ENCODE measurements at regions not wholly inside any gene's neighbourhood (a gene's known extent, or its start where the extent isn't known, plus 50 kb on each side); places are given as distances from the start of the nearest gene placed in this dataset.

DNA sequence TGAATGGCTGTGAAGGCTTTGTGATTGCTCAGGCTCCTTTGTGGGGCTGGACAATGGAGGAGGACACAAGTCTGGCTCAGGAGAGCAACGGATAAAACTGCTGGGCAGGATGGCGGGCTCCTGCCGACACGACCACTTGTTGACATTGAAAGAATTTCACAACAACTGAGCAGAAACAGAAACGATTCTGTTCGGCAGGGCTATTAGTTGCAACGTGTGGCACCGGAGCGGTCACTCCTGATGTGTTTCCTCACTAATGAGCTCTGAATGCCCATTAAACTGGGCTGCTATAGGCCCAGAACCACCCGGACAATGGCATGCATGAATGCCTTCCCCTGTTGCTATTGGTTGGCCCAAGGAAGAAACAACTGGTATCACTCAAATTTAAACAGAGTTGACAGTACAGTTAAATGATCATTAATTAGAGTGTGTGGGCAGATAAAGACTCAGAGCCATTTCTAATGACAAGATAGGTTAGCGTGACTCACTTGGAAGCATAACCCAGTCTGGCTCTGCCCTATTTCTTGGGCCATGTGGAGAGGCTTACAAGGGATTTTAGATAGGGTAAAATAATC is 142.9 kb downstream of the ASCL1 start:
- DNase-seq, result no peak

DNA sequence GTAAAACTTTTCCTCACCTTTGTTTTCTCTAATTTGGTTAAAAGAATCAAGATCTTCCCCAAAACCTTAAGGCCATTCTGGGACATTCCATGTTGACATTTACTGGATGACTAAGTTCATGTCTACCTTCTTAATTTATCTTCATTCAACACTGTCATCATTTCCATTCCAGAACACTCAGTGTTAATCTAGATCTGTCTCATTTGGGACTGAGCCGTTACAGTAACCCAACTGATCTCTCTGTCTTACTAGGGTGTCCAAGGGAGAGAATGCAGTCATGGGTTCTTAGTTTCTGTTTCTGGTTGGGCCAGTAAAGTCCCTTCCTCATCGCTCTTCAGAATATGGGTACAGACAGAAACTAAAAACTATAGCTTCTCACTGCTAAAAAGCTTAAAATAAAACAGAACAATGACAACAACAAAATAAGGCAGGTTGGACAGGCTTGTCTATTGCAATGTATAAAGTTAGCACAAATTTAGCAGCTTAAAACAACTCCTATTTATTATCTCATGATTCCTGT is 144.8 kb downstream of the ASCL1 start:
- peak; percentile 42 for DNase-seq

GRCh38 chr12:103105971-103106597 is 148.6 kb downstream of the ASCL1 start:
- peak; percentile 7 for DNase-seq

DNA sequence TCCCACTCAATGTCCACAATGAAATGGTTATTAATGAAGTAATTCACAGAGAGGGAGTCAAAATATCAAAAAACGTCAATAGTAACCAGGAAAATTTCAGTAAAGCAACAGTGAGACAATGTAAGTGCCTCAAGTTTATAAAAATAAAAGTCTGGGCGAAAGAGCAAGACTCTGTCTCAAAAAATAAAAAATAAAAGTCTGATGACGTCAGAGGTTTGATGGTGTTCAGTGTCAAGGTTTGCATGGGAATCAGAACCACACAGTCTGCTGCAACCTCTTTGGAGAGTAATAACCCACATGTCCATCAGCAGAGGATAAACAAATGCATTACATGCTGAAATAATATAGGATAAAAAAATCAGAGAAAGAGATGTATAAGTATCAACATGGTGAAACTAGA is 152.4 kb downstream of the ASCL1 start:
- DNase-seq, result no peak

GRCh38 chr12:103114296-103115055 is 157.0 kb downstream of the ASCL1 start:
- no peak for DNase-seq

- DNase-seq, result no peak
Observed at GRCh38 chr12:103128862-103129501, 171.5 kb downstream of the ASCL1 start.

GRCh38 chr12:103130564-103130963 is 173.1 kb downstream of the ASCL1 start:
- no peak for DNase-seq

DNA sequence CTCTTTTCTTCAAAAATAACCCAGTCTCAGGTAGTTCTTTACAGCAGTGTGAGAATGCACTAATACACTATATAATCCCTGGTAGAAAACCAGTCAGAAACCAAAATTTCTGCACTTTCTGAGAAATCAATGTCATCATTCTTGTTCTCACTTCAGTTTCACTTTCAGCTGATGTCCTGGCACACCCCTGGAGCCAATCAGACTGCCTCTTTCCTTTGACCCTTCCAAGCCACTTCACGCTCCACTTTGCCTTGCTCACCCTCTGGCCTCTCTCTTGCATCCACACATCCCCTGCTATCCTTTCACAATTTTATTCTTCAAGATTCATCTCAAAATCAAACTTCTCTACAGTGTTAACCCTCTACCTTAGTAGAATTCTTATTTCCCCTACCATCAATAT is 181.1 kb downstream of the ASCL1 start:
- peak; percentile 0 for DNase-seq

- no peak for DNase-seq
Observed at GRCh38 chr12:103139876-103140275, 182.4 kb downstream of the ASCL1 start.

DNA sequence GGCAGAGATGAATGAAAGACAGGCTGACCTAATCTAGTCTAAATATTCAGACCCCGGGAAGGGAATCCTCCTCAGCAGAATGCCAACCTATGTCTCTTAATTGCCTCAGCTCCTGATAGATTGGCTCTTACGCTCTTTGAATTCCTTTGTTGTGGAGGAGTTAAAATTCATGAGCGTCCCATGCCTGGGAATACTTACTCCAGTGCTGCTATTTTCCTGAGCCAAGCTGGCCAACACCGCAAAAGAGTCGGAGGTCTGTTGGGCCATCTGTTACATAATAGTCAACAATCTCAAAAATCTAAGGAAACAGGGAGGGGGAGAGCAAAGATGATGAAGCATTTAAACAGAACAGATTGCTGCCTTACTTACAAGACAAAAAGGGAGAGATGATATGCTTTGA is 182.8 kb downstream of the ASCL1 start:
- no peak for DNase-seq

GRCh38 chr12:103144278-103144677 is 186.8 kb downstream of the ASCL1 start:
- no peak for DNase-seq

GRCh38 chr12:103160622-103161021 is 203.1 kb downstream of the ASCL1 start:
- DNase-seq, result no peak

GRCh38 chr12:103161582-103162362 is 204.3 kb downstream of the ASCL1 start:
- no peak for DNase-seq

DNA sequence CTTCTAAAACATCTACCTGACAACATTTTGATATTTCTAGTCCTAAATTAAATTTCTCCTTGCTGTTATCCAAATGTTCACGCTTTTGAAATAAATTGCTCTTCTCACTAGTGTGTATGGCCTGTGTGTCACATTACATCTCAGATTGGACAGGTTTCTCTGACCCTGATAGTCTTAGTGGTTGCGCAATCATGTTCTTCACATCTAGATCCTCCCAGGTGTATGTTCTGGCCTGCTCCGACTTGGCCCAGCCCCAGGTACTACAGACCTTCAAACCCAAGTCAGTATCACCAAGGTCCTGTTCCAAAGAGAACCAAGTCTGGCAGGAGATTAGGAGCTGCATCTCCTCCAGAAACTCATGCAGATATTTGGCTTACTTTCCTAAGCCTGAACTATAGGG is 209.5 kb downstream of the ASCL1 start:
- DNase-seq, result no peak

- no peak for DNase-seq
Observed at GRCh38 chr12:103172447-103173112, 215.1 kb downstream of the ASCL1 start.

- DNase-seq, result no peak
Observed at GRCh38 chr12:103175625-103176024, 218.2 kb downstream of the ASCL1 start.

DNA sequence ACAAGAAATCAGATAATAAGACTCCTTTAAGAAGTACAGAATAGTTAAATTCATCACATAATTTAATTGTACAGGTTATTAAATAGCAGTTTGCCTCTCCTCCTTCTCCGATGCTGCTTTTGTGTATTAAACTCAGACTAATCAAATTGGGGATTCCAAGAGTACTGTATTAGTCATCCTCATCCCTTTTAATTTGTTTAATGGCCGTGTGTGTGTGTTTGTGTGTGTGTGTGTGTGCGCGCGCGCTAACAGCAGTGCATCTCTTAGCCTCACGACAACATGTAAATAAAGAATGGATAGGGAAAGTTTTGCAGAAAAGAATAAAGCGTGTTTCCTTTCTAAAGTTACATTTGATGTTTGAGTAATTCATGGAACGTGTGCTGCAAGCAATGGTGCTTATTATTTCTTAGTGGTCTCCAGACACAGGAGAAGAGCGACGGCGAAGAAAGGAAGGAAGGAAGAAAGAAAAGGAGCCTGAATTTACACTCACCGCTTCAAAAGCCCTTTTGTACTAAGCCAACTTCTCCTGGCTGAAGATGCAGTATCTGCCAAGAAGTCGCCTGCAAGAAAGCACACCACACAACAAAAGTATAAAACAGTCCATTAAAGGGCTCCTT is 220.3 kb downstream of the ASCL1 start:
- DNase-seq, result no peak

DNA sequence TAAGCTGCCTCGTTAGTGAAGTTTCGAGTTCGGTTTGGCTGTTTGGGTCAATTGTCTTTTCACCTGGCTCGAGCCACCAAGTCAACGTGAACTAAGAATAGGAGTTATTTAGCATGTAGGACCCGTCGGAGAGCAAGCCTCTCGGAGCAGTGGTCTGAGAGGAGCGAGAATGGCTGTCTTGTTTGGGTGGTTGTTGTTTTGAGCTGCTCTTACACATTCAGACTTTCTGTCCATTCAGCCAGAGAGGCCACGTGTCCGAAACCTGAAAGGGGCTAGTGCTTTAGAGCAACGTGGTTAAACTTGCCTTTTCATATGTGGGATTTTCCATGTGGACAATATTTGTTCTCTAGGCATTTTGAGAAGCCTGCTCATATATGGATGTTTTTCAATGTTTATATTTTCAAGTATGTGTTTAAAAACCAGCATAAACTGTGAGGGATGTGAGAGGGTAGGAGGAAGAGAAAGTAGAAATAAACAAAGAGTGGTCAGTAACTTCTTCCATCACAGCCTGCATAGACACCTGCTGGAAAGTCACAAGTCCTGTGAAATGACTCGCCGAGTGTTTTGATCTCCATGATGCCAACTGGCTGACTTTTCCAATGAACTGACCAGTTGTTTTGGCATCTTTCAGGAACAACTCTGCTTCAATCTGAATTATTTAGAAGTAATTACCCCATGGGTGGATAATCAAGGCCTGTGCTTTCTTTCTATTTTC is 221.0 kb downstream of the ASCL1 start:
- DNase-seq, result no peak

DNA sequence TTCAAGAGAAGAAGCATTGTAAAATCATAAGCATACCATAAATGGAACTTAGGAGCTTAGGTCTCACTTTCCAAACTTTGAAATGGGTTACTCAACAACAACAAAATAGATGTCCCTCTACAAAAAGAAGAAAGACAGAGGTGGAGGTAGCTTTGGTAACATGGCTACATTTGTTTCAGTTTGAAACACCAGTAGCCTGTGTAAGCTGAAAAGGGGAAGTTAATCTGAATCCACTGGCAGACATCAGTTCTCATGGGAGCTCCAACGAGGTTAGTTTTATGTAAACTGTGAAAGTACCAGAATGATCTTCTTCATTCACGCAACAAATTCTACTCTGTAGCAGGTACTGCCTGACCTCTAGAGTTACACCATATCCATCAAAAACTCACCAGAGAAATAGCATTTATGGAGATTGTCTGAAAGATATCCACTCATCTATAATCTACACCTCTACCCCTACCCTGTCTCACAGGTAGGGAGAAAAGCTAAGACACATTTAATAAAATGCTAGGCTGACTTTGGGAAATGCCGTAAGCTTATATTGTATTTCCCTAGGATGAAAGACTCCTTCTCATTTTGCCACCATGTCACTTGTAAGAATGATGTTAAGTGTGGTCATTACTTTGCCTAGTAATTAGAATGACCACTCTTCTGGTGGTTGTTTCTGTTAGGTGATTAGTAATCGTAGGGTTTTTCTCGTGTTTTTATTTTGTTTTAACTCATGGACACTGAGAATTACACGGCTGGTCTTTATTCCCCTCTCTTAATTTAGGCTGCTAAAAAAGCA is 224.1 kb downstream of the ASCL1 start:
- no peak for DNase-seq

- no peak for DNase-seq
Observed at GRCh38 chr12:103182299-103182698, 224.8 kb downstream of the ASCL1 start.

All from activated CD4-positive, alpha-beta T cell treated with anti-CD3 and anti-CD28 coated beads, Interleukin-2, amount 50 U/mL, for 16 hours (primary cell).